Pancreas (tissue), 10 donors: ENCODE measurements at regions not wholly inside any gene's neighbourhood (a gene's known extent, or its start where the extent isn't known, plus 50 kb on each side); places are given as distances from the start of the nearest gene placed in this dataset.

Experiments used
- ATAC-seq, 4 donors: fragments of 200-7000 bp; cut with Tn5 transposase; one replicate each; pipeline versions ENCODE4 v1.8.0 to v1.9.1; 2020; ENCODE audit warnings: mild to moderate bottlenecking in 4 of 4, moderate library complexity in 4 of 4
- DNase-seq, 6 donors: peaks; one replicate each; pipeline ENCODE4 v3.0.0-alpha.2; 2020
- FAIRE-seq: peaks from 2 replicates; lab custom pipeline; 2012; peaks lifted over from hg19 to GRCh38; lab: Jason Lieb, UNC
- H3K27ac ChIP-seq, 4 donors: fragments of 200-600 bp; sonication (generic); 1 replicate in 3 of 4; 2 replicates in 1 of 4; pipeline versions ENCODE4 v1.5.0 to v1.8.0; 2020
- H3K27me3 ChIP-seq, 4 donors: fragments of 200-600 bp; one replicate each; pipeline ENCODE4 v1.8.0; 2021
- H3K36me3 ChIP-seq, 3 donors: fragments of 200-600 bp; sonication (generic) in 1 of 3; one replicate each; pipeline versions ENCODE4 v1.5.0 to v1.8.0; 2020 to 2021
- H3K4me1 ChIP-seq, 3 donors: fragments of 200-600 bp; one replicate each; pipeline ENCODE4 v1.8.0; 2021
- H3K4me3 ChIP-seq, 4 donors: fragments of 200-600 bp; sonication (generic) in 2 of 4; one replicate each; pipeline versions ENCODE4 v1.5.0 to v1.8.0; 2020 to 2021
- H3K9me3 ChIP-seq, 4 donors: fragments of 200-600 bp; one replicate each; pipeline ENCODE4 v1.8.0; 2021
- CTCF ChIP-seq, 4 donors: fragments of 200-600 bp; sonication (generic) in 3 of 4; IDR thresholded peaks; one replicate each; pipeline versions ENCODE4 v1.5.0 to v1.8.0; 2021; ENCODE audit warnings: antibody characterized with exemption in 4 of 4
- whole genome bisulfite sequencing, 2 donors: extraction: QIAGEN DNeasy Blood & Tissue Kit; methylation state at CpG; one replicate each; pipeline ENCODE4 v1.1.7; 2013; 5-methylcytosine and 5-hydroxymethylcytosine counted together
- intact Hi-C, 3 donors: fragments of 100-400 bp; cut with DNase I; formaldehyde crosslinking; loops; one replicate each; pipeline versions ENCODE4 v1.11.1 to v1.14.2; 2022
- donor health status: healthy with polysubstance abuse.
- donor health status: DM: no; HTN: no; CAD: no; lungs with moderate emphysema.
- donor health status: DM: no; HTN: no; CAD: no.
- donor health status: control.
- donor health status: control.
- donor health status: Bipolar disorder and iron deficiency.
- donor health status: DM: yes; HTN: yes; CAD: no.
- donor health status: DM: no; HTN: no; CAD: no.
- donor health status: DM: no; HTN: no; CAD: no.
- donor health status: DM: yes; HTN: yes; CAD: no.

GRCh38 chr2:66667301-66667700 is 232.4 kb downstream of the MEIS1 start:
- TF ChIP-seq CTCF (IDR thresholded peaks at IDR 0.05), result no peak
- Histone ChIP-seq H3K27ac (no peak overlapping the region), H3K9me3 (no peaks in the 10 kb centered on the region), H3K36me3 (no peaks in the 10 kb centered on the region), H3K27me3 (no peaks in the 10 kb centered on the region), H3K4me3 (no peak overlapping the region), H3K4me1 (no peaks in the 10 kb centered on the region)
- 73 to 76% methylated on average over 4 of the region's 4 CpGs for WGBS, 2 donors
- no peak for FAIRE-seq
- ATAC-seq, result no peak
- no peak for DNase-seq
- intact Hi-C loops, result no loop called here

- intact Hi-C loops, result no loop called here
- Histone ChIP-seq H3K27ac (no peak overlapping the region), H3K36me3 (no peaks in the 10 kb centered on the region), H3K27me3 (no peaks in the 10 kb centered on the region), H3K9me3 (no peaks in the 10 kb centered on the region), H3K4me3 (no peak overlapping the region), H3K4me1 (no peaks in the 10 kb centered on the region)
- FAIRE-seq (no peak), ATAC-seq (no peak), DNase-seq (no peak)
- TF ChIP-seq CTCF (IDR thresholded peaks at IDR 0.05), result no peak
- WGBS, 2 donors, result 90 to 100% methylated on average over 2 of the region's 2 CpGs
These were observed 238.4 kb downstream of the MEIS1 start for GRCh38 chr2:66673286-66673685.

- FAIRE-seq (no peak), ATAC-seq (no peak), DNase-seq (no peak)
- Histone ChIP-seq H3K9me3 (no peaks in the 10 kb centered on the region), H3K4me3 (no peak overlapping the region), H3K27ac (no peak overlapping the region), H3K36me3 (no peaks in the 10 kb centered on the region), H3K27me3 (no peaks in the 10 kb centered on the region), H3K4me1 (no peaks in the 10 kb centered on the region)
- WGBS, 2 donors, result 92 to 93% methylated on average over 1 of the region's 1 CpG
- no peak for TF ChIP-seq CTCF (IDR thresholded peaks at IDR 0.05)
- intact Hi-C loops, result no loop called here
These were observed 239.2 kb downstream of the MEIS1 start for GRCh38 chr2:66674087-66674486.

- ATAC-seq, result no peak
- WGBS, 2 donors, result 77 to 84% methylated on average over 1 of the region's 1 CpG
- intact Hi-C loops, result no loop called here
- Histone ChIP-seq H3K27me3 (no peaks in the 10 kb centered on the region), H3K4me1 (no peaks in the 10 kb centered on the region), H3K27ac (no peak overlapping the region), H3K9me3 (no peaks in the 10 kb centered on the region), H3K36me3 (no peaks in the 10 kb centered on the region), H3K4me3 (no peak overlapping the region)
- no peak for TF ChIP-seq CTCF (IDR thresholded peaks at IDR 0.05)
- FAIRE-seq, result no peak
- DNase-seq, result no peak
These were observed 240.7 kb downstream of the MEIS1 start for GRCh38 chr2:66675591-66675990.

- no peak overlapping the region for H3K4me3 ChIP-seq
- no peak for ATAC-seq
- TF ChIP-seq CTCF (IDR thresholded peaks at IDR 0.05), result no peak
- H3K27me3 ChIP-seq, result no peaks in the 10 kb centered on the region
- no peaks in the 10 kb centered on the region for H3K36me3 ChIP-seq
- no peaks in the 10 kb centered on the region for H3K9me3 ChIP-seq
- WGBS, 2 donors, result 89 to 93% methylated on average over 2 of the region's 2 CpGs
- intact Hi-C loops, result no loop called here
- no peak for DNase-seq
- no peak for FAIRE-seq
- no peak overlapping the region for H3K27ac ChIP-seq
- H3K4me1 ChIP-seq, result peaks cover 0 to 23% (median 12%) of the 10 kb centered on the region in 3 donors
These were observed 244.5 kb downstream of the MEIS1 start for GRCh38 chr2:66679442-66679841.
